WI38 (cell line): ENCODE measurements at regions not wholly inside any gene's neighbourhood (a gene's known extent, or its start where the extent isn't known, plus 50 kb on each side); places are given as distances from the start of the nearest gene placed in this dataset.

Experiments
- H3K4me3 ChIP-seq: 2 replicates; pipeline ENCODE4 v1.5.1; 2011; ENCODE audit warnings: low read depth, mild to moderate bottlenecking, control low read depth, low read length
- TF ChIP-seq, protein P1 (sequence below): IDR thresholded peaks from 2 replicates; pipeline ENCODE4 v1.5.1; 2012; ENCODE audit warnings: low read depth, mild to moderate bottlenecking, control low read depth, low read length

DNA sequence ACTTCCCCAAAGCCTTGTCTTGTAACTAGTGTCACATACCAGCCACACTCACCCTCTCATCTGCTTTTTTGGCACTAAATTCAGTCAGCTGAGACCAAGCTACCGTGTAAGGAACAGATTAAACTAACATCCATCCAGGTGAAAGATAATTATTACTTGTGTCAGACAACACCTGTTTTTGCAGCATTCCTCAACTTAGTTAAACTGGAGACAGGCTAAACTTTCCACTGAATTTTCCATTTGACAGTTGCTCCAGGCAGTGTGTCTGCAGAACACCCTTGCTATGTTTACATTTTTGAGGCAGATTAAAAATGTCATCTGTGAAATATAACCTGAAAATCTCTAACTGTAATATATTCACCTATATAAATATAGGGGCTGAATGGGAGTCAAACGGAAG, 73.6 kb downstream of the CYP26A1 start:
- no peak overlapping the region for H3K4me3 ChIP-seq
- TF ChIP-seq, protein P1, sequence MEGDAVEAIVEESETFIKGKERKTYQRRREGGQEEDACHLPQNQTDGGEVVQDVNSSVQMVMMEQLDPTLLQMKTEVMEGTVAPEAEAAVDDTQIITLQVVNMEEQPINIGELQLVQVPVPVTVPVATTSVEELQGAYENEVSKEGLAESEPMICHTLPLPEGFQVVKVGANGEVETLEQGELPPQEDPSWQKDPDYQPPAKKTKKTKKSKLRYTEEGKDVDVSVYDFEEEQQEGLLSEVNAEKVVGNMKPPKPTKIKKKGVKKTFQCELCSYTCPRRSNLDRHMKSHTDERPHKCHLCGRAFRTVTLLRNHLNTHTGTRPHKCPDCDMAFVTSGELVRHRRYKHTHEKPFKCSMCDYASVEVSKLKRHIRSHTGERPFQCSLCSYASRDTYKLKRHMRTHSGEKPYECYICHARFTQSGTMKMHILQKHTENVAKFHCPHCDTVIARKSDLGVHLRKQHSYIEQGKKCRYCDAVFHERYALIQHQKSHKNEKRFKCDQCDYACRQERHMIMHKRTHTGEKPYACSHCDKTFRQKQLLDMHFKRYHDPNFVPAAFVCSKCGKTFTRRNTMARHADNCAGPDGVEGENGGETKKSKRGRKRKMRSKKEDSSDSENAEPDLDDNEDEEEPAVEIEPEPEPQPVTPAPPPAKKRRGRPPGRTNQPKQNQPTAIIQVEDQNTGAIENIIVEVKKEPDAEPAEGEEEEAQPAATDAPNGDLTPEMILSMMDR: no peak

- no peak overlapping the region for H3K4me3 ChIP-seq
- TF ChIP-seq, protein P1: no peak
Measured at GRCh38 chr10:93148476-93148875, 74.8 kb downstream of the CYP26A1 start.

GRCh38 chr10:93149761-93150160, 76.1 kb downstream of the CYP26A1 start:
- no peak overlapping the region for H3K4me3 ChIP-seq
- TF ChIP-seq, protein P1: no peak

GRCh38 chr10:93150289-93150688, 76.6 kb downstream of the CYP26A1 start:
- H3K4me3 ChIP-seq: no peak overlapping the region
- TF ChIP-seq, protein P1: no peak

DNA sequence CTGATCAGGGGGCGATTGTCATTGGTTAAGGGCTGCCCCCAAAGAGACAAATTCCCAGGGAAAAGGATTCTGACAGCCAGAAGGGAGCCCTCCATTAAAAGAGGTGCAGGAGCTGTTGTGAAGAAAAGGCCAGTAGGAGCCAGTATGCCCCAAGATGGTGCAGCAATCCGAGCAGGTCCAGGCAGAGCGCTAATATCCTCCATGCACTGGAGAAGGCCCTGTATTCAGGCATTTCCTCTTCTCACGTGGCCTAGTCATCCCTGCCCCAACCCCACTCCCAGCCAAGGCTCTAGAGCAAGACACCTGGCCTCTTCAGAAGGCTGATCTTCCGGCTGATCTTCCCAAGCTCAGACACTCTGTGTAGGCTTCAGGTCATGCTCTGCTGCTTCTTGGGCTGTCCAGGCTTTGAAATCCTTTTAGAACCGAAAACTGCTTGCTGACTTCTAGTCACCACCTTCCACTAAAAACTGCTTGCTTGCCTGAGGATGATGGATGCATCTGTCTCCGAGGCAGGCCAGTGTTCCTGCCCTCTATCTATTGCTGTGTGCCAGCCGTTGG, 77.4 kb downstream of the CYP26A1 start:
- no peak overlapping the region for H3K4me3 ChIP-seq
- TF ChIP-seq, protein P1: no peak

DNA sequence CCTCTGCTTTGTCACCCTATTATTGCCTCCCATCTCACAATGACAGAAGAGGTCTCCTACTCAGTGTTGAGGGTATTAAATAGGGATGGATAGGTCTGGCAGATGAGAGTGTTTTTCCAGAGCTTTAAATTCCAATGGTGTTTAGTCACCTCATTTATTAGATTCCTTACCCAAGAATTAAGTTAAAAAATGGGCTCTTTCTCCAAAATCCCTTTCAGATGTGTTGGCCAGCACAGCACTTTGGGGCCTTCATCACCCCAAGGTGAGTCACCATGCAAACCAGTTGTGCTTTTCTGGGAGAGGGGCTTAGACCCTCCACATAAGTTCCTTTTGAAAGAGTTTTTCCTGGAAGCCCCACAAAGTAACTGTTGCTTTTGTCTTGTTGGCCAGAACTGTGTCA, 78.4 kb downstream of the CYP26A1 start:
- TF ChIP-seq, protein P1: no peak
- H3K4me3 ChIP-seq: no peak overlapping the region

- TF ChIP-seq, protein P1: no peak
- H3K4me3 ChIP-seq: no peak overlapping the region
Measured at GRCh38 chr10:93154531-93154930, 80.8 kb downstream of the CYP26A1 start.
